ENCODE measurements at regions not wholly inside any gene's neighbourhood (a gene's known extent, or its start where the extent isn't known, plus 50 kb on each side); places are given as distances from the start of the nearest gene placed in this dataset.

- TF ChIP-seq POLR2A (IDR thresholded peaks at IDR 0.05; ENCODE audit: low read length): no peak
- TF ChIP-seq GATA1 (IDR thresholded peaks at IDR 0.05; ENCODE audit: low read depth, low read length): no peak
These were observed 95.4 kb upstream of the BANK1 start for GRCh38 chr4:101695176-101695575.
